GM21390 (cell line): ENCODE measurements at regions not wholly inside any gene's neighbourhood (a gene's known extent, or its start where the extent isn't known, plus 50 kb on each side); places are given as distances from the start of the nearest gene placed in this dataset.

Experiments used
- ATAC-seq: cut with Tn5 transposase; IDR thresholded peaks from one replicate; pipeline ENCODE4 v1.9.1; 2021; ENCODE audit not compliant: unreplicated experiment

- no peak for ATAC-seq
Observed at GRCh38 chr11:86120807-86121206, 51.9 kb upstream of the PICALM start.

GRCh38 chr11:86119906-86120305, 51.0 kb upstream of the PICALM start:
- ATAC-seq = no peak

GRCh38 chr11:86119077-86119476, 50.2 kb upstream of the PICALM start:
- no peak for ATAC-seq
